HepG2 (cell line): ENCODE measurements at regions not wholly inside any gene's neighbourhood (a gene's known extent, or its start where the extent isn't known, plus 50 kb on each side); places are given as distances from the start of the nearest gene placed in this dataset.

ENCODE experiments used
- CEBPG ChIP-seq: IDR thresholded peaks from 2 replicates; pipeline ENCODE4 v1.6.1; 2016
- DPF2 ChIP-seq: sonication (generic); formaldehyde crosslinking; IDR thresholded peaks from 2 replicates; pipeline ENCODE4 v1.4.0; 2020; ENCODE audit warnings: mild to moderate bottlenecking, low read depth, missing genetic modification reagents, borderline replicate concordance
- IRF2 ChIP-seq: IDR thresholded peaks from 2 replicates; pipeline ENCODE4 v1.6.1; 2018; ENCODE audit warnings: missing genetic modification reagents, missing compliant biosample characterization
- POLR2AphosphoS5 ChIP-seq: IDR thresholded peaks from 2 replicates; pipeline ENCODE4 v1.6.1; 2012; ENCODE audit warnings: low read depth, low read length
- SCMH1 ChIP-seq: sonication (generic); formaldehyde crosslinking; IDR thresholded peaks from 2 replicates; pipeline ENCODE4 v1.9.0; 2021; ENCODE audit warnings: missing genetic modification reagents, mild to moderate bottlenecking, borderline replicate concordance
- TCF12 ChIP-seq, 2 experiments: fragments of 450-650 bp in 1 of 2; sonication (generic) in 1 of 2; formaldehyde crosslinking in 1 of 2; IDR thresholded peaks; 2 replicates each; pipeline versions ENCODE4 v1.6.1 to v1.8.0; 2017 to 2022; ENCODE audit warnings: antibody characterized with exemption in 1 of 2, mild to moderate bottlenecking in 1 of 2, missing genetic modification reagents in 1 of 2, moderate library complexity in 1 of 2
- ZFX ChIP-seq: sonication (generic); formaldehyde crosslinking; IDR thresholded peaks from 2 replicates; pipeline ENCODE4 v1.4.0; 2020; ENCODE audit warnings: mild to moderate bottlenecking, low read depth, missing genetic modification reagents, moderate library complexity
- ZNF180 ChIP-seq: sonication (generic); formaldehyde crosslinking; IDR thresholded peaks from 2 replicates; pipeline ENCODE4 v1.4.0; 2020; ENCODE audit warnings: low read depth, missing genetic modification reagents, borderline replicate concordance
- ZNF501 ChIP-seq: sonication (generic); formaldehyde crosslinking; IDR thresholded peaks from 2 replicates; pipeline ENCODE4 v1.5.1; 2020; ENCODE audit warnings: mild to moderate bottlenecking, moderate library complexity, missing genetic modification reagents
- ZNF749 ChIP-seq: sonication (generic); formaldehyde crosslinking; IDR thresholded peaks from 2 replicates; pipeline ENCODE4 v1.8.0; 2022; ENCODE audit warnings: mild to moderate bottlenecking, missing genetic modification reagents, moderate library complexity, borderline replicate concordance

DNA sequence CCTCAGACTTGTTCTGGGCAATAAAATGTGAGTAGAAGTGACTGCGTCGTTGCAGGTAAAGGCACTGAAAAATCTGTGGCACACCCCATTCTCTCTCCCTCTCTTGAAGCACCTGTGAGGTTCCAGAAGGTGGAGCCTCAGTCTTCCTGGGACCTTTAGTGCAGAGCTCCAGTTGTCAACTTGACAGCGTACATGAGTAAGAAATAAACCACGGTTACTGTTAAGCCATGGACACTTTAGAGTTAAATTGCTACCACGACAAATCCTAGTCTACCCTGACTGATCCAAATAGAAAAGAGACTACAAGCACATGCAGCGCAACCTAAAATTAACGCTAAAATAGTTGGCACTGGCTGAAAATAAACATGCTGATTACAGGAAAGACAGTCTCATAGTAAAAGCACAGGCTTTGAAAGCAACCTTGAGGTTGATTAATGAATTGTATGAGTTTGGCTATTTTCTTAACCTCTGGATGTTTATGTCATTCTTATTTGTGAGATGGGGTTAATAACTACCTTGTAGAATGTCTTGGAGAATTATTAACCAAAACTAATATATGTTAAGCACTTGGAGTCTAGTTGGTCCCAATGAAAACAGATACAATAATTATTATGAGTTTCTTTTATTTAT is 93.0 kb upstream of the PLPPR4 start:
- TF ChIP-seq ZFX (no peak), TCF12 (IDR thresholded peaks at IDR 0.05) (no peak), TCF12 (CRISPR knock-in tag; IDR thresholded peaks at IDR 0.05) (no peak), IRF2 (CRISPR knock-in tag) (no peak), ZNF180 (no peak), POLR2AphosphoS5 (no peak), DPF2 (CRISPR knock-in tag) (no peak), ZNF749 (CRISPR knock-in tag) (no peak), SCMH1 (CRISPR knock-in tag) (no peak), ZNF501 (CRISPR knock-in tag) (no peak), CEBPG (CRISPR knock-in tag) (no peak)
